D721Med (cell line): ENCODE measurements at regions not wholly inside any gene's neighbourhood (a gene's known extent, or its start where the extent isn't known, plus 50 kb on each side); places are given as distances from the start of the nearest gene placed in this dataset.
A peak's percentile ranks its signal among the peaks of the same experiment; 100 is the strongest.

ENCODE experiments used
- DNase-seq: peaks from one replicate; pipeline ENCODE4 v3.0.0; 2011; ENCODE audit warnings: low spot score; ENCODE audit not compliant: insufficient read length
- FAIRE-seq: peaks from 2 replicates; lab custom pipeline; 2011; peaks lifted over from hg19 to GRCh38; lab: Jason Lieb, UNC
- TF ChIP-seq, protein P1 (sequence below): IDR thresholded peaks from 2 replicates; pipeline ENCODE4 v1.5.1; 2012; ENCODE audit warnings: mild to moderate bottlenecking, control low read depth; ENCODE audit not compliant: insufficient read depth; ENCODE audit errors: missing control alignments

- FAIRE-seq (no peak), DNase-seq (no peak)
Observed at GRCh38 chr4:74665346-74665745, 129.0 kb downstream of the BTC start.

DNA sequence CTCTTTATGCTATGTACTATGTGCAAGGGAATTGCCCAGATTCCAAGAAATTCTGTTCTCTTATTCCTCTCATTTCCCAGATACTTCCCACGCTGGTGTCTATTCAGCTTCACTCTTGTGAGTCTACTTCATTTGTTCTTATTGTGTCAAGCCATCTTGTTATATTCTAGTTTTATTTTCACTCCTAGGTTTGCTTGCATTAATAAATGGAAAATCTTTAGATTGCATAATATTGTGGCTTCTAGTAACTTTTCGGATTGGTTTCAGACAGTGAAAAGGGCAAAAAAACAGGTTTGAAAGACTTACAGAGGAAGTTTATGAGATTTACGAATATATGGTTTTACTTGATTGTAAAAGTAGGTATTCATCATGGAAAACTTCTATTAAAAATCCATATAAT, 128.4 kb downstream of the BTC start:
- FAIRE-seq (no peak), DNase-seq (no peak)
- TF ChIP-seq, protein P1, sequence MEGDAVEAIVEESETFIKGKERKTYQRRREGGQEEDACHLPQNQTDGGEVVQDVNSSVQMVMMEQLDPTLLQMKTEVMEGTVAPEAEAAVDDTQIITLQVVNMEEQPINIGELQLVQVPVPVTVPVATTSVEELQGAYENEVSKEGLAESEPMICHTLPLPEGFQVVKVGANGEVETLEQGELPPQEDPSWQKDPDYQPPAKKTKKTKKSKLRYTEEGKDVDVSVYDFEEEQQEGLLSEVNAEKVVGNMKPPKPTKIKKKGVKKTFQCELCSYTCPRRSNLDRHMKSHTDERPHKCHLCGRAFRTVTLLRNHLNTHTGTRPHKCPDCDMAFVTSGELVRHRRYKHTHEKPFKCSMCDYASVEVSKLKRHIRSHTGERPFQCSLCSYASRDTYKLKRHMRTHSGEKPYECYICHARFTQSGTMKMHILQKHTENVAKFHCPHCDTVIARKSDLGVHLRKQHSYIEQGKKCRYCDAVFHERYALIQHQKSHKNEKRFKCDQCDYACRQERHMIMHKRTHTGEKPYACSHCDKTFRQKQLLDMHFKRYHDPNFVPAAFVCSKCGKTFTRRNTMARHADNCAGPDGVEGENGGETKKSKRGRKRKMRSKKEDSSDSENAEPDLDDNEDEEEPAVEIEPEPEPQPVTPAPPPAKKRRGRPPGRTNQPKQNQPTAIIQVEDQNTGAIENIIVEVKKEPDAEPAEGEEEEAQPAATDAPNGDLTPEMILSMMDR: no peak

More at GRCh38 chr4:74665346-74665745, 129.0 kb downstream of the BTC start:
- TF ChIP-seq, protein P1: no peak

DNA sequence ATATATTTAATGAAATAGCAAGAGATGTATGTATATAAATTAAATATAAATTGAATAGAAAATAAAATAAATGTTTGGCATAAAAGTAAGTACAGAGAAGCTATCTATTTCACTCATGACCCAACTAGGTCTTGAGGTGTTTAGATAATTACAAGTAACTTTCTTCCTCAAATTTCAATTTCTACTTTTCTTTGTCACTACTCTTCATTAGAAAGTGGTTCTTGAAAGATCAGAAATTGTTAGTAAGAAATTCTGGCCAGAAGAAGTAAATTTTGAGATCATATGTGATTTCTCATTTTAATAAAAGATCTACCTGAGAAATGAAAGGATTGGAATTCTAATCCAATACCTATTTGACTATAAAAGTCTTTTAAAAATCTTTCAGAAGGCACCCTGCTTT, 126.9 kb downstream of the BTC start:
- FAIRE-seq: no peak
- DNase-seq: no peak
- TF ChIP-seq, protein P1: no peak

DNA sequence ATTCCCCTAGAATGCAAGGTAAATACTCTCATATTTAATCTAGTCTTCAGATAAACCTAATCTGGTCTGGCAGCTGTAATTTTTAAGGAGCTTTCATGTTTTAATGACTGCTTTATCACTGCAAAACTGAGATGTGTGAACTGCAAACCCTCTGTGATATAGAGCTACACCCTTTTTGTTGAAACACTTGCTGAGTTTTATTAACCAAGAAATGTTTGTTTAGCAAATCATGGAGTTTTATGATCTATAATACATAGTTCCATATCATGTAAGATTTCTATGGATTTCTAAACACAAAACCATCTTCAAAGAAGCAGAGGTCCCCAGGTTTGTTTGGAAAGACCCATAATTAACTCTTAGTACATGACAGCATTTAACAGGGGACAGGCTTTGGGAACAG, 126.4 kb downstream of the BTC start:
- TF ChIP-seq, protein P1: no peak
- no peak for FAIRE-seq
- DNase-seq: no peak

DNA sequence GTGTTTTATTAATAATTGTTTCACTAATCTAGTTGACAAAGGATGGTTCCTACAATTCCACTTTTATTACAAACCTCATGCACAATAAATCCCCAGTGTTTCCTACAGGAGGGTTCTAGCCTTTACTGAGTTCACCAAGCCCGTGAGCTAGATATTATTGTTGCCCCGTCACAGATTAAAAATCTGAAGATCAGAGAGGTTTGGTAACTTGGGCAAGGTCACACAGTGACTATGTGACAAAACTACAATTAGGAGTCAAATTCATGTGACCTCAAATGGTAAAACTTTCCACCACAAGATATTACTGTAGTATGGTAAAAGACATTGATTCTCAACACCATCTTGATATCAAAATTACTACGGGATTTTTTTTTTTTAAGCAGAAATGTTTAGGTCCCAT, 124.6 kb downstream of the BTC start:
- DNase-seq: no peak
- FAIRE-seq: no peak
- TF ChIP-seq, protein P1: no peak

DNA sequence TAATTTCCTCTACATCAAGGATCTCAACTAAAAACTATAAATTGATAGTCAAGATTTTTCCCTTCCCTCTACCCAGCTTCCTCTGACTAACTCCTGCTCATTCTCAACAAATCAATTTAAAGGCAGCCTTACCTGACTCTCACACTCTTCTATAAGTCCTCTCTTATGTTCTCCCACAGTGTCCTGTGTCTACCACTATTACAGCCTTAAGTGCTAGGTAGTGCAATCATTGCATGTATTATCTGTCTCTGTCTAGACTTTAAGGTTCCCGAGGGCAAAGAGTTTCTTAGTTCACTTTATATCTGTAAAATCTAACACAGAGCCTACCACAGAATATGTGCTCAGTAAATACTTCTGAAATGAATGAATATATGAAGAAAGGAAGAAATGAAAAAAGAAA, 123.7 kb downstream of the BTC start:
- DNase-seq (no peak), FAIRE-seq (no peak)

DNA sequence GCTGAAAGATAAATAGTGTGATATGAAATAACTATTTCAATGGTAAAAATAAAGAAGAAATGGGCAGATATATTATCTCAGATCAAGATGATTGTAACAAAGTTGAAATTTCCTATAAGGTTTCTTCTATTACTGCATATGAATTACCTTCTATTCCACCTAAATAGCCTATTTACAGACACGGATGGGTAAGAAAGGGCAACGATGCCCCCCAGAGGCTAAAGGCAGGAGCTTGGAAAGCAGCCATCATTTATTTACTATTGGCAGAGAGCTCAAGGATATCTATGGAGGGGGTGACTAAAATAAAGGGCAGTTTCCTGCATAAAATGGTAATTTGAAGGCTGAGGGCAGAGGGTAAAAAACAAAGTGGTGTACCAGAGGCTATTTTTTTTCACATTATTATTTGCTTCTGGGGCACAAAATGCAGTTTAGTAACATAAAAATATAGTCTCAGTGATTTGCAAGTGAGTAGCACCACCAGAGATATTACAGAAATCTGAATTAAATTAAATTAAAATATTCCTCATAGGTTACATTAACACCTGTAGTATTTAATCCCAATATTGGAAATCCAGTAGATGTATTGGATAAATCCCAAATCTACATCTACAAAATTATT, 123.1 kb downstream of the BTC start:
- DNase-seq (no peak), FAIRE-seq (peak; percentile 81)
- TF ChIP-seq, protein P1: peak; percentile 67

More for the DNA sequence above, 123.7 kb downstream of the BTC start:
- TF ChIP-seq, protein P1: no peak
